SKM-1 treated with dmso at 0.1 percent for 144 hours (cell line): ENCODE measurements at regions not wholly inside any gene's neighbourhood (a gene's known extent, or its start where the extent isn't known, plus 50 kb on each side); places are given as distances from the start of the nearest gene placed in this dataset.

Experiments
- DNase-seq: peaks from one replicate; lab custom pipeline; 2025; ENCODE audit not compliant: unreplicated experiment; lab: John Stamatoyannopoulos, UW

DNA sequence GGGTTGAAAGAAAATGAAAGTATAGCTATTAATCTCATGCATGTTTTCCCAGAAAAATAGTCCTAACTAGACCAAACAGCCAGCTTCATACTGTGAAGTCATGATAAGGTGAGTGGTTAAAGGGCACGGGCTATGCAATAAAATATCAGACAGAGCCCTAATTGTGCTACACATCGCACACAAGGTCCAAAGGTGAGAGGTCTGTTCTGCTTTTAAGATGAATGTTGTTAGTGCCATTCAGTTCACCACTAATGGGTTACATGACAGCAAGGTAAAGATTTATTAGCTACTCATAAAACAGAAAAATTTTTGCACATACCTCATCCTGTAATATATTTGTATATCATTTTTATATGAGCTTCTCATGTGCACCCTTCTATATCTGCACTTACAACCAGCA is 105.0 kb upstream of the STK17B start:
- DNase-seq = no peak

DNA sequence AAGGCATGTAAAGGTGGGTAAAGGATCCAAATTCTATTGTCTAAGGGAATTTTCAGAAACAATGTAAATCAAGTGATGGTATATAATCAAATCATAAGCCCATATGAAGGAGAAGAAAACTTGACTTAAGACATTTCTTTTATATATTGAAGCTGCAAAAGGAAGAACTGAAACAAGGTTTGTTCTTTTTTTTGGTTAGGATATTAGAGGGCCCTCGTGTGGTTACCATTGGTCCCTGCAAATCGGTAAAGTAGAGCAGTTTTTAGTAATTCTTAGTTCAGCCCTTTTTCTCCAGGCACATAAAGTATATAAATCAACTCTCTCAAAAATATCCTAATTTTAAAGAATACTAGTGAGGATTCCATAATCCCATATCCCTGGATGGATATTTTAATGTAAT is 105.6 kb upstream of the STK17B start:
- peak; percentile 50 for DNase-seq

DNA sequence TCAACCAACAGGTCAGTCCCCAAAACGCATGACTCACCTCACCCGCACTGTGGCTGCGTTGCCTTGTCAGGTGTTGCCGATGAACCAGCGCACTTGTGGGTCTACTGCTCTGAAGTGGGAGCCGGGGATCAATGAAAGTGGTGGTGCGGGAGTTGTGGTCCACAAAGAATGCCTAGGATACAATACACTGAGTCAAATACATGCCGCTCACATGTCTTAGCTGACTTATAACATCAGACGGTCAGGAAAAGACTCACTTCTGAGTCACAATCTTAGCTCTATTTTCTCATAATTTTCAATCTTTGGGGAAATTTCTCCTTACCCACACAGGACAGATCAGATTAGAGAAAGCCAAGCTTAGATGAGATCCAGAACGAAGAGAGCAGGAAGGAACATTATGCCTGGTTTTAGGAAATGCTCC is 107.1 kb upstream of the STK17B start:
- no peak for DNase-seq

GRCh38 chr2:196279541-196279940 is 108.2 kb upstream of the STK17B start:
- DNase-seq = no peak

DNA sequence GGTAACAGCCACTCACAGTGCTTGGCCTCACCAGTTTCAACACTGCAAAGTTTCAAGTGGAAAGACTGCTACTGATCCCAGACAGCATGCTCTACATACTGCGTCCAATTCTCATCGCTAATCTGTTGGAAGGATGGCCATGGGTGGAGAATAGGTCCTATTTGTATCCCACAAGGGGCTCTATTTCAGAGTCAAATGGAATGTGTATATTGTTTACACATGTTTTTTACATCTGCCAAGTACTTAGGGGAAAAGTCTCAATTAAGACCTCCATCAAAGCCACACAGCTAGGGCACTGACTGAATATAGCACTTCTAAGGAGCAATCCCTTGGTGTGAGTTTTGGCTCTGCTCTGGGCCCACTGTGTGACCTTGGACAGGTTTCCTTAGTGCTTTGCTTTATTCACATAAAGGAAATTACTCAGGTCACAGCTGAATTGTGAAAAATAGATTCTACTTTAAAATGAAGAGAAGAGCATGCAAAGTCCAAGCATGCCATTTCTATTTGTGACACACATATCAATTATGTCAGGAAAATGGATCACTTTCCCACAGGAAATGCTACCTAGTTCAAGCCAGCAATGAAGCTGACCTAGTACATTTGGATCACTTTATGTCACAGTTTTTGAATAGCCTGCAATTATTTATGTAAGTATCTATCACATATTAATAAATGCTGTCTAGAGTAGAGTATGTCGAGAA is 112.9 kb upstream of the STK17B start:
- no peak for DNase-seq

DNA sequence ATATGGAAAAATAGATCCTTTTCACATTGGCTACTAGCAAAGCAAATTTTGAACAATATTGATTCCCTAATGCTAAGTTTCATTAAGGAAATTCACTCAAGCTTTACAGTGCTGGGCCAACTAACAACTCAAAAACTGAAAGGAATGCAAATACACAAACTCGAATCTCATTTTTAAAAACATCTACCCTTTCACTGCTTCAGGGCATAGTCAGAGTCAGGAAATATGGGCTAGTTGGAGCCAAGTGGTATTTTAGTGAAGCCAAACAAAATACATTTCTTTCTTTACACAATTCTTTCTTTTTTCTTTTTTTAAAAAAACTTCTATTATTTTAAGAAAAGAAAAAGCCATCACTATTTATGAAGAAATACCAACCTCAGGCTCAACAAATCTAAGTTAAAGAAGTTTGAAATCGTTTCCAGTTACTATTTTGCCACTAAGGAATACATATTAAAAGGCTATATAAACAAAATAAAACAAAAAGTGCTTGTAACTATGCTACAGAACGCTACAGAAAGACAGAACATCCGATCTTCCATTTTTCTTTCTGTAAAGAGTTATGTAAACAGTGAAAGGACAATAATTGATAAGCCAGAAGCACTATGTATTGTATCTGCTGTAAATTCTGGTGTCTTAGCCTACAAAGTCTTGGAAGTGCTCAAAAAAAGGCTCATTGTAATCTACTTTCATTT is 113.6 kb upstream of the STK17B start:
- no peak for DNase-seq

DNA sequence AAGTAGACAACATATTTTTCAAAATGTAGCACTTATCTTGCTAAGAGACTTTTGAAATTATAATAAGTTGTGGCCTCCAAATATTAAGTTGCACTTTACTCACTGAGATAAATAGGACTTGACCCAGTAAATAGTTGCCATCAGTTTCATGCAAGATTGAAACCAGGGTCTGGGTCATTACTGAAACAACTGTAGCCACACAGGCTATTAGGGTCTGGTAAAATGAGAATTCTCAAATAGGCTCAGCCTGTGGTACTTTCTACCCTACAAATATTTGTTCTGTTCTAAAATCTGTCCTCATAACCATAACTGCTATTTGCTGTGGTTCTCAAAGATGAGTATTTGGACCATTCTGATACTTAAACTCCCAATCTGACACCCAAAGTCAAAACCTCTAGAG is 115.4 kb upstream of the STK17B start:
- DNase-seq = no peak

GRCh38 chr2:196287523-196287922 is 116.1 kb upstream of the STK17B start:
- no peak for DNase-seq

- DNase-seq = no peak
These were observed 116.7 kb upstream of the STK17B start for GRCh38 chr2:196288006-196288538.

- DNase-seq = no peak
These were observed 117.6 kb upstream of the STK17B start for GRCh38 chr2:196289000-196289399.

DNA sequence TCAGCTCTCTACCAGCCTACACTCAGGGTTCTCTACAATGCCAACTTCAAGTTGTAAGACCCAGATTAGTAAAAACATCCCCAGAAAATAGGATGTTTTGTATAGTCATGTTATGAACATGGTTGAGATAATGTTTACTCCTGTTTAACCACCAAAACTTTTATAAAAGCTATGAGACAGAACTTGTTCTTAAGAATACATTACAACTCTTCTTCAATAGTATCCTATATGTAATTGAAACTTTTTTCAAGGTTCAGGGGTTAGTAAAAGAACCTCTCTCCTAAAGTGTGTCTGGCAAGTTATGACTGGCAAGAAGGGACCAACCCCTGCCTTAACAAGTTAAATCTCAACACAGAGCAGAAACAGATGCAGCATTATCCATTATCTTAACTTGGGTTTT is 118.8 kb upstream of the STK17B start:
- DNase-seq = no peak

DNA sequence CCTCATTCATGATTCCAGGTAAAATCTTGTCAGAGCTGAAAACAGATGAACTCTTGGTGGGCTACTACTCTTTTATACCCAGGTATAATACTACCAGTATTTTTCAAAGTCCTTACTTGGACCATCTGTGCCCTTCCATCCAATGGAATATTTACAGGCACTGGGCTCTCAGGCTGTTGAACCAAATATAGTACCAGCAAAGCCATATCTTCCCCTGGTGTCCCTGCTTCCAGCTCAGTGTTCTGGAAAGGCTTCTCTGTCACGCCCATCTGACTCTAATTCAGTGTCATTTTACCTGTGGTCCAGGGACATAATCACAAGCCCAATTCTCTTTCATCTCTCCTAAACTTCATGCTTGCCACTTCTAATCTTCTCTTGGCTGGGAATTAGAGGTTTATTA is 119.2 kb upstream of the STK17B start:
- no peak for DNase-seq

- DNase-seq = no peak
These were observed 120.0 kb upstream of the STK17B start for GRCh38 chr2:196291426-196291825.

- DNase-seq = no peak
These were observed 120.8 kb upstream of the STK17B start for GRCh38 chr2:196291873-196292800.

- DNase-seq = no peak
These were observed 122.6 kb upstream of the STK17B start for GRCh38 chr2:196293751-196294515.

DNA sequence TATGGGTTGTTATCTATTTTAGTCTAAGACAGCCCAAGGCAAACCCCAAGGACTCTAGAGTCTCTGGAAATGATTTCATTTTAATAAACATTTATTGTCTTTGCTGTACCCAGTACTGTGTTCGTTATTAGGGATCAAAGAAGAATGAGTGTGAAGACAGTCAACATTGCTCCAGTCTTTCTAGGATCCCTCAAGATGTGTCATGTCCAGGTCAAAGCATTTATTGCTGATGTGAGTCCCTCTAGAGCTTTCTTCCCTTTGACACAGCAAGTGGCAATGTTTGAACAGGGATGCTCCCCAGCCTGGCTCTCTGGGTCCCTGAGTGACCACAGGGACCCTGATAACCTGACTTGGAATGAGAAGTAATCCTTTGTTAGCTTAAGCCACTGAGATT is 123.1 kb upstream of the STK17B start:
- no peak for DNase-seq

DNA sequence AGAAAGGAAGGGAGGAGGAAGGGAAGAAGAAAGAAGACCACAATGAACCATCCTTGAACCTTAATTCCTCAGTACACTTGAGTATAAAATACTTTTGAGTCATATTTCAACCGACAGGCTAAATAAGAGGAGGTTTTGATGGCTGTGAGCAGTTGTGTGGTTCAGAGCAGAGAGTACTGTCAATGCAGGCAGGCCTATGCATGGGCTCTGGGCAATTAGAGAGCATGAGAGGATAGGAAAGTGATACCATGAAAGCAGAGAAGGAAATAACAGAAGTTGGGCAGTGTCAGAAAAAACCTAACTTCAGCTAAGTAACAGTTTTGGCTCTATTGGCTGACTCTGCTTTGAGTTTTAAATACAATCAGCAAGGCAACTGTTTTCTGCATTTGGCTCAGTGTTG is 123.6 kb upstream of the STK17B start:
- DNase-seq = no peak

DNA sequence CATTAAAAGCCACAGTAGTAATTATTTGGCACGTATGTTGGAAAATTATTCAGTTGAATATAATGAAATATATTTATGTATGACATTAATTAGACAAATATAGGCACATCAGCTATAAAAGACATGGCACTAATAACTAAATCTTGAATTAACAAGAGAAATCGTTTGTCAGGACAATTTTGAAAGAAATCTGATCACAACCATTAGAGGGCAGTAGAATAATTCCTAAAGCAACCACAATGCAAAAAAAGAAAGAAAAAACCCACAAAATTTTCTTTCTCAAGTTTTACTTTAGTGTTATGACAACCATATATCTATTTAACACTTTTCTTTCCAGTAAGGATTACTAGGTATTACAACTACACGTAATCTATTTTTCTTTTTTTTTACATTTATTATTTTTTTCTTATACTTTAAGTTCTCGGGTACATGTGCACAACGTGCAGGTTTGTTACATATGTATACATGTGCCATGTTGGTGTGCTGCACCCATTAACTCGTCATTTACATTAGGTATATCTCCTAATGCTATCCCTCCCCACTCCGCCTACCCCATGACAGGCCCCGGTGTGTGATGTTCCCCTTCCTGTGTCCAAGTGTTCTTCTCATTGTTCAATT is 126.8 kb upstream of the STK17B start:
- peak; percentile 38 for DNase-seq

GRCh38 chr2:196307775-196308305 is 136.5 kb upstream of the STK17B start:
- DNase-seq = no peak

- no peak for DNase-seq
These were observed 138.3 kb upstream of the STK17B start for GRCh38 chr2:196309691-196310090.
